Astrocyte of the spinal cord (primary cell): ENCODE measurements at regions not wholly inside any gene's neighbourhood (a gene's known extent, or its start where the extent isn't known, plus 50 kb on each side); places are given as distances from the start of the nearest gene placed in this dataset.

Experiments
- DNase-seq: peaks from one replicate; pipeline ENCODE4 v3.0.0; 2011; ENCODE audit warnings: low read depth, low spot score
- H3K4me3 ChIP-seq: 2 replicates; pipeline ENCODE4 v1.5.1; 2011; ENCODE audit warnings: low read depth, mild to moderate bottlenecking, low read length, moderate library complexity
- in situ Hi-C: cut with HindIII; loops from 2 replicates; pipeline ENCODE4 v1.10.0; 2017; ENCODE audit warnings: low sequenced_read_pairs
- TF ChIP-seq, protein P1 (sequence below): IDR thresholded peaks from 2 replicates; pipeline ENCODE4 v1.5.1; 2012; ENCODE audit warnings: low read depth, mild to moderate bottlenecking, low read length, inconsistent platforms

DNA sequence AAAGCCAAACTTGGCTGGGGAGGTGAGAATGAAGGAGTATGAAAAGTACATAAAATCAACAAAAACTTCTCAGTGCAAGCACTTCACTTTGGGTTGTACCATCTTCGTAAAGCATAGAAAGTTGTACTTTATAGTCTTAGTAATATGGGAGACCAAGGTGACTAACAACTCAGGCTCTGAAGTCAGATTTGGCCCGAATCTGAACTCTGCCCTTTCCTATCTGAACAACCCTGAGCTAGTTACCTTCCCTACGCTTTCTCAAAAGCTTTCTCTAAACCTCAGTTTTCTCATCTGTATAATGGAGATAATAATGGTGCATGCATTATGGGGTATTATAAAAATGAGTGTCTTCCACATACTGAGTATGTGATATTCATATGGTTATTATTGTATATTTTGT is 285.4 kb upstream of the UMPS start:
- no peak overlapping the region for H3K4me3 ChIP-seq
- TF ChIP-seq, protein P1, sequence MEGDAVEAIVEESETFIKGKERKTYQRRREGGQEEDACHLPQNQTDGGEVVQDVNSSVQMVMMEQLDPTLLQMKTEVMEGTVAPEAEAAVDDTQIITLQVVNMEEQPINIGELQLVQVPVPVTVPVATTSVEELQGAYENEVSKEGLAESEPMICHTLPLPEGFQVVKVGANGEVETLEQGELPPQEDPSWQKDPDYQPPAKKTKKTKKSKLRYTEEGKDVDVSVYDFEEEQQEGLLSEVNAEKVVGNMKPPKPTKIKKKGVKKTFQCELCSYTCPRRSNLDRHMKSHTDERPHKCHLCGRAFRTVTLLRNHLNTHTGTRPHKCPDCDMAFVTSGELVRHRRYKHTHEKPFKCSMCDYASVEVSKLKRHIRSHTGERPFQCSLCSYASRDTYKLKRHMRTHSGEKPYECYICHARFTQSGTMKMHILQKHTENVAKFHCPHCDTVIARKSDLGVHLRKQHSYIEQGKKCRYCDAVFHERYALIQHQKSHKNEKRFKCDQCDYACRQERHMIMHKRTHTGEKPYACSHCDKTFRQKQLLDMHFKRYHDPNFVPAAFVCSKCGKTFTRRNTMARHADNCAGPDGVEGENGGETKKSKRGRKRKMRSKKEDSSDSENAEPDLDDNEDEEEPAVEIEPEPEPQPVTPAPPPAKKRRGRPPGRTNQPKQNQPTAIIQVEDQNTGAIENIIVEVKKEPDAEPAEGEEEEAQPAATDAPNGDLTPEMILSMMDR: no peak
- no peak for DNase-seq
- in situ Hi-C loops: no loop called here

DNA sequence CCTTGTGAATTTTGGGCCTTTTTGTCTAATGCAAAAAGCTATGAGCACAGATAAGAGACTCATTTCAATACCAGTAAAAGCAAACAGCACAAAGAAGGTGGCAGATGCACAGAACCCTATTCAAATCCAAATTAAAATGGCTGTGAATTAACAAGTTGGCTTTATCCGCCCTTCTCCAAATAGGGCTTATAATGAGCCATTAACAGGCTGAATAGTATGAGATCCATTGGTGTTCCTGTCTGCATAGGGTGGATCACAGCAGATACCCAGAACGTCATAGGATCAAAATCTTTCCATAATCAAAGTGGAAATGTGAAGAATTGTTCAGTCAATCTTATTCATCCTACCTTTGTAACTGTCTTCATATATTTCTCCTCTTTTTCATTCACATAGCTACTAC is 282.4 kb upstream of the UMPS start:
- no peak for DNase-seq
- H3K4me3 ChIP-seq: no peak overlapping the region
- TF ChIP-seq, protein P1: no peak
- in situ Hi-C loops: no loop called here

DNA sequence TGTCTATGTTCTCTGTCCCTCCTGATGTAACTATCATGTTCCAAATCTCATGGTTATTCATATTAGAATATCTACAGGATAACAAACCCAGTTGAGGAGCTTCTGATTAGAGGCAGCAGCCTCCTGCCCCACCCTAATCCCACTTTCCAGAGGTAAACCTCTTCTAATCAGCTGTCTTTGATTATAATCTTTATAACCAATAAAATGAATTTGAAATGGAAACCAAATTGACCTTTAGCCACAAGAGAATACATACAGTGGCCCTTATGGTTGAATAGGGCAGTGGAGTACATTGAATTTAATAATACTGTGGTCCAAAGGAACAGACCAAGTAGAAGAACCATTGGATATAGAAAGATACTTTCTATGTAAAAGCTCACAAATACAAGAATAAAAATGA is 281.3 kb upstream of the UMPS start:
- DNase-seq: no peak
- no peak overlapping the region for H3K4me3 ChIP-seq
- in situ Hi-C loops: no loop called here
- TF ChIP-seq, protein P1: no peak

DNA sequence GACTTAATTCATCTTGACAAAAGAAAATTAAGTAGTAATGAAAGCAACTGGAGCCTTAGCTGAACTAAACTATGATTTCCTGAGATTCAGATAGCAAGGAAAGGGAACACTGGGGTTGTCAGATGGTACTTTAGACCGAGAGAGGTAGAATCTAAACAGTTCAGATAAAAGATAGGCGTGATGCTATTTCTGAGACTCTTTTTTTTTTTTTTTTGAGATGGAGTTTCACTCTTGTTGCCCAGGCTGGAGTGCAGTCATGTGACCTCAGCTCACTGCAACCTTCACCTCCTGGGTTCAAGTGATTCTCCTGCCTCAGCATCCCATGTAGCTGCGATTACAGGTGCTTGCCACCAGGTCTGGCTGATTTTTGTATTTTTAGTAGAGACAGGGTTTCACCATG is 279.9 kb upstream of the UMPS start:
- H3K4me3 ChIP-seq: no peak overlapping the region
- no peak for DNase-seq
- TF ChIP-seq, protein P1: no peak
- in situ Hi-C loops: no loop called here

- TF ChIP-seq, protein P1: no peak
- in situ Hi-C loops: no loop called here
- H3K4me3 ChIP-seq: no peak overlapping the region
- no peak for DNase-seq
These were observed 278.5 kb upstream of the UMPS start for GRCh38 chr3:124451630-124452317.

DNA sequence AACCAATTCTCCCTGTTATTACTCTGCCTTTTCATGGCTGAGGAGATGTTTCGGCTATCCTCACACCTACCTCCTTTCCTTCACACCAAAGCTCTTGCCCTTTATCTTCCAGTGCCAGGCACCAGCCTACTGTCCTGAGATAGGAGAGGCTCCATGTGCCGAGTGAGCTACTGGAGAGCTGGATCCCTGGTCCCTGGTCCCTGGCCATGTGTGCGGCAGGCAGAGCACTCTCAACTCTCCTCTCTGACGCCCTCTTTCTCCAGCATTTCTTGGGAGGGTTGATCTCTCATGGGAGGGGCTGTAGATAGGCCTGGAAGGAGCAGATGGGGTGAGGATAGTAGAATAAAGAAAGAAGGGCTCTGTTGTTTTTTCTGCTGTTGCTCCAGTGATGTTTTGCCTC is 277.1 kb upstream of the UMPS start:
- no peak for DNase-seq
- in situ Hi-C loops: no loop called here
- TF ChIP-seq, protein P1: no peak
- no peak overlapping the region for H3K4me3 ChIP-seq
